Cardiac muscle cell (in vitro differentiated cells and primary cell): ENCODE measurements at regions not wholly inside any gene's neighbourhood (a gene's known extent, or its start where the extent isn't known, plus 50 kb on each side); places are given as distances from the start of the nearest gene placed in this dataset.

Experiments
- DNase-seq, 2 donors: peaks; one replicate each; pipeline versions ENCODE4 v3.0.0 to v3.0.0-alpha.2; 2010 to 2017; ENCODE audit warnings: low read depth in 1 of 2, low spot score in 1 of 2
- H3K27ac ChIP-seq: fragments of 200-600 bp; sonication (generic); 2 replicates; pipeline ENCODE4 v1.5.1; 2016
- H3K27me3 ChIP-seq: fragments of 200-600 bp; sonication (generic); 2 replicates; pipeline ENCODE4 v1.6.0; 2016; ENCODE audit warnings: control low read depth
- H3K36me3 ChIP-seq: fragments of 200-600 bp; sonication (generic); 2 replicates; pipeline ENCODE4 v1.5.1; 2016; ENCODE audit warnings: control low read depth
- H3K4me1 ChIP-seq: fragments of 200-600 bp; sonication (generic); 2 replicates; pipeline ENCODE4 v1.8.1; 2017; ENCODE audit warnings: low read depth, mild to moderate bottlenecking, mixed run types
- H3K4me3 ChIP-seq: fragments of 200-600 bp; sonication (generic); 2 replicates; pipeline ENCODE4 v1.5.1; 2016; ENCODE audit warnings: mild to moderate bottlenecking
- H3K9me3 ChIP-seq: fragments of 200-600 bp; sonication (generic); 2 replicates; pipeline ENCODE4 v1.5.1; 2017; ENCODE audit warnings: low read depth, mild to moderate bottlenecking, control low read depth
- TF ChIP-seq, protein P1 (sequence below): IDR thresholded peaks from 2 replicates; pipeline ENCODE4 v1.5.1; 2012; ENCODE audit warnings: low read depth, mild to moderate bottlenecking, low read length

DNA sequence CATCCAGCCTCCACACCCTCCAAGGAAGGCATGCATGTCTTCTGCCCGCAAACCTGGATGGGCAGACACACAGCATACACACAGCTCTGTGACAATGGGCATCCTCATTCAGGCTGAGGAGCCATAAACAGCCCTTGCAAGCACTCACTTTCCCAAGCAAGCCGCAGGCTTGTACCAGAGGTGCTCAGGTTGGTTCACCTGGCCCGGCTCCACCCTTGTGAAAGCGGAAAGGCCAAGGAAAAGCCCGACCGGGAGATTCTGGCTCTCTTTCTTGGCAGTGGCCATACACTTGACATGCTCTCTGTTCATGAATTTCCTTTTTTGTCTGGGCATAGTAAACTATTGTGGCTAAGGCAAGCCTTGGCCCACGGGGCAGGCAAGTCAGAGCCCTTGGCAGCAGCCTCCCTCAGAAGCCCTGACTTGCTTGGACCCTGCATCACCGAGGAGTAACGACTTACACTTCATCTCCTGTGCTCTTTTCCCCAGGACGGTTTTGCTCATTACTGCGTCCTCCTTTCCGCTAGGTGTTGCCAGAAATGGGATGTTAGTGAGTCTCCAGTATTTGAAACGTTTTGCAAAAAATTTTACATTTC is 74.6 kb upstream of the BNC1 start:
- Histone ChIP-seq H3K27me3 (peaks cover 2% of the 10 kb centered on the region), H3K36me3 (no peaks in the 10 kb centered on the region), H3K4me3 (no peak overlapping the region), H3K27ac (no peak overlapping the region), H3K9me3 (no peaks in the 10 kb centered on the region), H3K4me1 (peaks cover 7% of the 10 kb centered on the region)
- TF ChIP-seq, protein P1, sequence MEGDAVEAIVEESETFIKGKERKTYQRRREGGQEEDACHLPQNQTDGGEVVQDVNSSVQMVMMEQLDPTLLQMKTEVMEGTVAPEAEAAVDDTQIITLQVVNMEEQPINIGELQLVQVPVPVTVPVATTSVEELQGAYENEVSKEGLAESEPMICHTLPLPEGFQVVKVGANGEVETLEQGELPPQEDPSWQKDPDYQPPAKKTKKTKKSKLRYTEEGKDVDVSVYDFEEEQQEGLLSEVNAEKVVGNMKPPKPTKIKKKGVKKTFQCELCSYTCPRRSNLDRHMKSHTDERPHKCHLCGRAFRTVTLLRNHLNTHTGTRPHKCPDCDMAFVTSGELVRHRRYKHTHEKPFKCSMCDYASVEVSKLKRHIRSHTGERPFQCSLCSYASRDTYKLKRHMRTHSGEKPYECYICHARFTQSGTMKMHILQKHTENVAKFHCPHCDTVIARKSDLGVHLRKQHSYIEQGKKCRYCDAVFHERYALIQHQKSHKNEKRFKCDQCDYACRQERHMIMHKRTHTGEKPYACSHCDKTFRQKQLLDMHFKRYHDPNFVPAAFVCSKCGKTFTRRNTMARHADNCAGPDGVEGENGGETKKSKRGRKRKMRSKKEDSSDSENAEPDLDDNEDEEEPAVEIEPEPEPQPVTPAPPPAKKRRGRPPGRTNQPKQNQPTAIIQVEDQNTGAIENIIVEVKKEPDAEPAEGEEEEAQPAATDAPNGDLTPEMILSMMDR: no peak
- DNase-seq: no peak

DNA sequence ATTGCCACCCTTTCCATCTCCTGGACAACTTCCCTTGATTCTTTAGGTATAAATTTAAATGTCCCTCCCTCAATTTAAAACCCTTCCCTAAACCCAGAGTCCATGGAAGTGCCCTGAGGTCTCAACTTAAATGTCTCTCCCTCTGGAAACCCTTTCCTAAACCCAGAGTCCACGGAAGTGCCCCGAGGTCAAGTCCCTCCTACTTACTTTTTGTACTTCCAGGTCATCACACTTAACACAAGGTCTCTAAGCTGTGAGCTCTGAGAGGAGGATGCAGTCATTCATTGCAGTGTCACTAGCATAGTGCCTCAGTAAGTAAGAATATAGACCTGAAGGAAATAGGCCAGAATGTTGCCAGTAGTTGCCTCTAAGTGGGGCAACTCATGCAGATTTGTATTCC is 78.2 kb upstream of the BNC1 start:
- Histone ChIP-seq H3K4me1 (peaks cover 12% of the 10 kb centered on the region), H3K4me3 (no peak overlapping the region), H3K27ac (no peak overlapping the region), H3K36me3 (no peaks in the 10 kb centered on the region), H3K9me3 (no peaks in the 10 kb centered on the region), H3K27me3 (peaks cover 36% of the 10 kb centered on the region)
- TF ChIP-seq, protein P1: no peak
- DNase-seq: no peak

DNA sequence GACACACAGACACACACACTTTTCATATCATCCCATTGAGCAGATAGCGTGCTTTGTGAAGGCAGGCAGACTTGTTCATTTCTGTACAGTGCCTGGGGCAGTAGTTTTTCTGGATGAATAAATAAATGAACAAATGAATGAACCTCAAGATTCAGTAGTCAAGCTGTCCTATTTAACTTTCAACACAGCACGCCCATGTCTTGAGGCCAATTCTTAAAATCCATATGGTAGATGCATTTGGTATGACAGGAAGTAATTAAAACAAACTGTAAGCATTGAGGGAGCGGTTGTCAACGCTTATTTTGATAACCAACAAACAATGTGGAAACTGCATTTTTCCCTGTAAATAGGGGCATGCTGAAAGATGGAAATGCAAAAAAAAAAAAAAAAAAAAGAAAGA is 80.0 kb upstream of the BNC1 start:
- H3K36me3 ChIP-seq: no peaks in the 10 kb centered on the region
- TF ChIP-seq, protein P1: no peak
- peaks cover 36% of the 10 kb centered on the region for H3K27me3 ChIP-seq
- H3K4me3 ChIP-seq: no peak overlapping the region
- peaks cover 12% of the 10 kb centered on the region for H3K4me1 ChIP-seq
- DNase-seq: no peak
- H3K27ac ChIP-seq: no peak overlapping the region
- H3K9me3 ChIP-seq: no peaks in the 10 kb centered on the region

DNA sequence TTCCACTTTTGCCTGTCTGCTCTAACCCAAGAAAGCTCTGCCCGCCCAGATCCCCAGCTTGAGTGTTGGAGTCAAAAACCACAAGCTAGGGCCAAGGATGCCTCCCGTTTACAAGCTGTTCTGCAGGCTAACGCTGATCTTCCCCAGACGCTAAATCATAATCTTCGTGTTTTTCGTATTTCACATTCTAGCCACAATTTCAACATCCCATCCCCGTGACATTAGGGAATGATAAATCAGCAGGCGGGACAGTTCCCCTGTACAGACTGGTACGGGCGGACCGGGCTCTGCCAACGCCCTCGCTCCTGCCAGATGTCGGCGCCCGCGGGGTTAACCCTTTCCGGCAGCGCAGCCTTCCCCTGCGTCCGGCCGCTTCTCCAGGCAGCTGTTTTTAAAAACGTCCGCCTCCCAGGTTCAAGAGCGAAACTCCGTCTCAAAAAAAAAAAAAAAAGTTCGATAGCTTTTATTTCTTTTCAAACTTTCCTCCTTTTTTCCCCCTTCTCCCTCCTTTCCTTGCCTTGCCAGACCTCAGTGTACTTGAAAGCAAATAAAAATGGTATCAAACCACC is 81.0 kb upstream of the BNC1 start:
- peak overlapping the region; percentile 26 for H3K4me3 ChIP-seq
- H3K9me3 ChIP-seq: no peaks in the 10 kb centered on the region
- no peaks in the 10 kb centered on the region for H3K36me3 ChIP-seq
- TF ChIP-seq, protein P1: no peak
- peaks cover 36% of the 10 kb centered on the region for H3K27me3 ChIP-seq
- peaks cover 12% of the 10 kb centered on the region for H3K4me1 ChIP-seq
- no peak overlapping the region for H3K27ac ChIP-seq
- DNase-seq: peak; percentile 57 to 92

DNA sequence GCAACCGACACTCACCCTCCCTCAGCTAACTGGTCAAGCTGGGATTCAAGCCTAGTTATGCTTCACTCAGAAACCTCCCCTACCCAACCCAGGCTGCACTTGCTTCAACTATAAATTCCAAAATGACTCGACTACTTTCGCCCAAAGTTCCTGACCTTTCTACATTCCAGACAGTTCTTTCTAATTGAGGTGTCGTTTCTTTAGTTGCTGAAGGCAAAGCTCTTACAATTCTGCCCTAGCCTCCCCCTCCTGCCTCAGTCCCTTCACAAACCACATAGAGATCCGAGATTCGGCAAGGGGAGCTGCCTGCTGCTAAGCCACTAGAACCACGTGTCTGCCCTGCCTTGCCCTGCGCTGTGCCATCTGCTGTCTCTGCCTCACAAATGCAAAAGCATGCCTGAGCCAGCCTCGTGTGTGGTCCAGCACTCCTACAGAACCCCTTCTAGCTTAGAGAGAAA is 74.7 kb upstream of the SH3GL3 start:
- TF ChIP-seq, protein P1: no peak
- Histone ChIP-seq H3K36me3 (no peaks in the 10 kb centered on the region), H3K4me3 (no peak overlapping the region), H3K9me3 (no peaks in the 10 kb centered on the region), H3K27me3 (peaks cover 36% of the 10 kb centered on the region), H3K4me1 (peaks cover 9% of the 10 kb centered on the region), H3K27ac (no peak overlapping the region)
- DNase-seq: no peak
